GM23338 (cell line): ENCODE measurements at regions not wholly inside any gene's neighbourhood (a gene's known extent, or its start where the extent isn't known, plus 50 kb on each side); places are given as distances from the start of the nearest gene placed in this dataset.

Experiments used
- CREB1 ChIP-seq: fragments of 250-450 bp; sonication (Bioruptor Pico); IDR thresholded peaks from 2 replicates; pipeline ENCODE4 v1.5.0; 2020; ENCODE audit warnings: low read depth, mild to moderate bottlenecking, moderate library complexity
- CTCF ChIP-seq, 2 experiments: fragments of 200-600 bp in 1 of 2; sonication (generic) in 1 of 2; conservative IDR thresholded peaks; 2 replicates each; pipeline versions ENCODE4 v1.5.1 to v1.6.1; 2016 to 2017; ENCODE audit warnings: antibody characterized with exemption in 2 of 2, low read depth in 2 of 2, mild to moderate bottlenecking in 2 of 2, moderate library complexity in 1 of 2

DNA sequence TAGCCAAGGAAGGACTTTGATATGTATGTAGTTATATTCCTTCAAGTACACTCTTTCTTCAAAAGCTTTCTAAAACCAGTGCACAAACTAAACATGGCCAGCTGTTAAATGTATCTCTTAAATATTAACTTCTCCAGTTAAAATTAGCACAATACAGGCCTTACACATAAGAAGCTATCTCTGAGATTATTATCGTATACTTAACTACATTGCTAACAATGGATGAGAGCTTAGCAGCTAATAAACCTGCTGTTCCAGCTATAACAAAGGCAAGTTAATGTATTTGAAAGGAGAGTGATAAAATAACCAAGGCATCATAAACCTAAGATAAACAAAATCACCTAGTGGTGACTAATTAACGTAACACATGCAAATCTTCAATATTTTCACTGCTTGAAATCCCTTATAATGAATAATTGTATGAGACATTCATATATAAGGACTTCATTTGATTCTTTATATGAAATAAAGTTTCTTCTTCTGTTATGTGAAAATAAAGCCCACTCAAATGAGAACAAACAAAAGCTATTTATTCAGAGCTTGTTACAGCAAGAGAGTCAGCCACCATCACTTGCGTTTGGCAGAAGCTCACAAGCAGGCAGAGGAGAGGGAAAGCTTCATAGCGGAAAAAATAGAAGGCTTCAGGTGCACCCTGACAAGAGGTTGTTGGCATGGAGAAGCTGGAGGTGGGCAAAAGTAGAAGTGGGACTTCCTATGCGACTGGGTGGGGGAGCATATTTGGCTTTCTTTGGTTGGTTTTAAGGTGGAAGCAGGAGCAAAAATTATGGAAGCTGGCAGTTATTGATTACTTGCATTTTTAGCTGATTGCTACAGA, 274.1 kb upstream of the CHRM3 start:
- peak in 1 of 2 experiments; percentile 23; a peak in 1 of 4 replicates for TF ChIP-seq CTCF (conservative IDR thresholded peaks at IDR 0.05; ENCODE audit: low read depth in 2 of 2)
- no peak for TF ChIP-seq CREB1 (CRISPR knock-in tag)
